Kidney (tissue), 10 donors: ENCODE measurements at regions not wholly inside any gene's neighbourhood (a gene's known extent, or its start where the extent isn't known, plus 50 kb on each side); places are given as distances from the start of the nearest gene placed in this dataset.
"Not testable (repeated sequence)": the region's sequence is repeated elsewhere in the genome, so short reads cannot be mapped to it uniquely, and the experiment has no call there.

Source experiments
- DNase-seq, 5 donors: peaks; one replicate each; pipeline ENCODE4 v3.0.0-alpha.2; 2013 to 2020
- FAIRE-seq: peaks from 2 replicates; lab custom pipeline; 2012; peaks lifted over from hg19 to GRCh38; lab: Jason Lieb, UNC
- H3K27ac ChIP-seq, 2 donors: one replicate each; pipeline ENCODE4 v1.7.0; 2013; ENCODE audit warnings: low read depth in 2 of 2, low read length in 2 of 2, inconsistent platforms in 1 of 2
- H3K27me3 ChIP-seq: one replicate; pipeline ENCODE4 v1.7.1; 2013; ENCODE audit warnings: low read length, inconsistent platforms; ENCODE audit not compliant: control insufficient read depth, insufficient read depth
- H3K36me3 ChIP-seq, 3 donors: one replicate each; pipeline versions ENCODE4 v1.7.0 to v1.7.1; 2013; ENCODE audit warnings: low read length in 3 of 3, control low read depth in 1 of 3, inconsistent platforms in 1 of 3; ENCODE audit not compliant: insufficient read depth in 3 of 3, control insufficient read depth in 2 of 3
- H3K4me1 ChIP-seq, 3 donors: one replicate each; pipeline versions ENCODE4 v1.7.0 to v1.7.1; 2013; ENCODE audit warnings: low read length in 3 of 3, inconsistent platforms in 1 of 3, low read depth in 1 of 3; ENCODE audit not compliant: control insufficient read depth in 2 of 3, insufficient read depth in 2 of 3
- H3K4me3 ChIP-seq, 3 donors: one replicate each; pipeline versions ENCODE4 v1.7.0 to v1.8.1; 2013; ENCODE audit warnings: low read length in 3 of 3, control low read depth in 1 of 3, inconsistent platforms in 1 of 3
- H3K9ac ChIP-seq, 3 donors: one replicate each; pipeline versions ENCODE4 v1.7.0 to v1.7.1; 2013; ENCODE audit warnings: low read length in 3 of 3, control low read depth in 1 of 3, inconsistent platforms in 1 of 3
- H3K9me3 ChIP-seq, 3 donors: one replicate each; pipeline versions ENCODE4 v1.7.0 to v1.7.1; 2013; ENCODE audit warnings: low read length in 3 of 3, control low read depth in 1 of 3, inconsistent platforms in 1 of 3; ENCODE audit not compliant: control insufficient read depth in 2 of 3, insufficient read depth in 1 of 3
- intact Hi-C: fragments of 100-400 bp; cut with DNase I; formaldehyde crosslinking; loops from one replicate; pipeline ENCODE4 v1.11.1; 2022
- donor health status: control.
- donor health status: control.
- donor health status: DM: yes; HTN: yes; CAD: no.
- donor health status: Normal renal cell carcinoma (clear cell type).

DNA sequence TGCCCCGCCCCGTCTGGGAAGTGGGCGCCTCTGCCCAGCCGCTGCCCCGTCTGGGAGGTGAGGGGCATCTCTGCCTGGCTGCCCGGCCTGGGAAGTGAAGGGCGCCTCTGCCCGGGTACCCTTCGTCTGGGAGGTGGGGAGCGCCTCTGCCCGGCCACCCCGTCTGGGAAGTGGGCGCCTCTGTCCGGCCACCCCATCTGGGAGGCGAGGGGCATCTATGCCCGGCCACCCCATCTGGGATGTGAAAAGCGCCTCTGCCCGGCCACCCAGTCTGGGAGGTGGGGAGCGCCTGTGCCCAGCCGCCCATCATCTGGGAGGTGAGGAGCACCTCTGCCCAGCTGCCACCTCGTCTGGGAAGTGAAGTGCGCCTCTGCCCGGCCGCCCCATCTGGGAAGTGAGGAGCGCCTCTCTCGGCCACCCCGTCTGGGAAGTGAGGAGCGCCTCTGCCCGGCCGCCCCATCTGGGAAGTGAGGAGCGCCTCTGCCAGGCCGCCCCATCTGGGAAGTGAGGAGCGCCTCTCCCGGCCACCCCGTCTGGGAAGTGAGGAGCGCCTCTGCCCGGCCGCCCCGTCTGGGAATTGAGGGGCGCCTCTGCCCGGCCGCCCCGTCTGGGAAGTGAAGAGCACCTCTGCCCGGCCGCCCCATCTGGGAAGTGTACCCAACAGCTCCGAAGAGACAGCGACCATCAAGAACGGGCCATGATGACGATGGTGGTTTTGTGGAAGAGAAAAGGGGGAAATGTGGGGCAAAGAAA lies 58.3 kb upstream of the PARP8 start:
- FAIRE-seq, H3K9ac ChIP-seq, intact Hi-C loops, H3K4me1 ChIP-seq, H3K27me3 ChIP-seq, H3K9me3 ChIP-seq, H3K27ac ChIP-seq, H3K4me3 ChIP-seq, H3K36me3 ChIP-seq: not testable (repeated sequence)
- DNase-seq, result peak in 1 of 5 donors; percentile 67

DNA sequence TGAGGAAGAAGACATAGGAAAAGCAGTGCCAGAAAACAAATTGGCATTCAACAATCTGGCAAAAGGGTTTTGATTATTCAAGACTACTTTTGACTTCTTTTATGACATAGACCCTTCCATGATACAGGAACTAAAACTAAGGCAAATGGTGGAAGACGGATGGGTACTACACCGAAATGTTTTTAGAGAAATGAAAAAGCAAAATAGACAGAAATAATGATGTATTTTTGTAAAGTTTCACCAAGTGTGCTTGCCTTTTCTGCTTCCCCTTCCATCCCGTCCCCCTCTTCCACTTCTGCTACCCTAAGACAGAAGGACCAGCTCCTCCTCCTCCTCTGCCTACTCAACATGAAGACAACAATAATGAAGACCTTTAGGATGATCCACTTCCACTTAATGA lies 53.4 kb upstream of the PARP8 start:
- FAIRE-seq, DNase-seq: not testable (repeated sequence)

More for the DNA sequence above, 53.4 kb upstream of the PARP8 start:
- H3K4me1 ChIP-seq, H3K4me3 ChIP-seq, H3K9me3 ChIP-seq, H3K9ac ChIP-seq, H3K27me3 ChIP-seq, intact Hi-C loops, H3K27ac ChIP-seq, H3K36me3 ChIP-seq: not testable (repeated sequence)
